K562 (cell line): ENCODE measurements at regions not wholly inside any gene's neighbourhood (a gene's known extent, or its start where the extent isn't known, plus 50 kb on each side); places are given as distances from the start of the nearest gene placed in this dataset.

Experiments
- ATAC-seq: fragments of 200-7000 bp; cut with Tn5 transposase; 3 replicates; pipeline ENCODE4 v1.9.1; 2020; ENCODE audit warnings: moderate library complexity
- BruUV-seq: library from RNA; stranded (reverse); fragments of 400-500 nt; replicated peaks from 2 replicates; lab custom pipeline; 2021; lab: Mats Ljungman, UMichigan
- CTCF ChIA-PET: fragments of 300-600 bp; formaldehyde crosslinking; extraction: SDS; loops from one replicate; lab custom pipeline; 2021; ENCODE audit warnings: low intra/inter-chr PET ratio; lab: Yijun Ruan, JAX
- POLR2A ChIA-PET: fragments of 300-600, 350-650 bp; sonication (Branson Sonifier 250); formaldehyde crosslinking; extraction: SDS; loops from one replicate; lab custom pipeline; 2021; ENCODE audit warnings: antibody characterized with exemption, inconsistent platforms; lab: Yijun Ruan, JAX
- DNase-seq, 4 experiments: peaks; one replicate each; pipeline versions ENCODE4 v3.0.0 to v3.0.0-alpha.2; 2011 to 2018; ENCODE audit warnings: low spot score in 3 of 4, mixed read lengths in 3 of 4; ENCODE audit errors: extremely low read depth in 1 of 4
- FAIRE-seq: peaks from 2 replicates; lab custom pipeline; 2011; peaks lifted over from hg19 to GRCh38; lab: Jason Lieb, UNC
- H2AFZ ChIP-seq: 2 replicates; pipeline ENCODE4 v1.6.0; 2011; ENCODE audit warnings: low read depth, low read length, control low read depth, inconsistent platforms
- H3K27ac ChIP-seq: fragments of 200-600 bp; 3 replicates; pipeline ENCODE4 v1.8.0; 2011; ENCODE audit warnings: low read depth, mild to moderate bottlenecking, control low read depth, inconsistent platforms, low read length, moderate library complexity, mixed read lengths; ENCODE audit errors: extremely low read depth
- H3K27me3 ChIP-seq, 2 experiments: fragments of 300-600 bp in 1 of 2; 2 replicates in 1 of 2; 3 replicates in 1 of 2; pipeline versions ENCODE4 v1.6.0 to v1.8.0; 2011; ENCODE audit warnings: inconsistent platforms in 2 of 2, low read length in 2 of 2, mild to moderate bottlenecking in 1 of 2, mixed read lengths in 1 of 2, moderate library complexity in 1 of 2; ENCODE audit not compliant: control insufficient read depth in 2 of 2, insufficient read depth in 2 of 2
- H3K36me3 ChIP-seq: fragments of 300-600 bp; 3 replicates; pipeline ENCODE4 v1.8.0; 2011; ENCODE audit warnings: mild to moderate bottlenecking, low read length, inconsistent platforms; ENCODE audit not compliant: control insufficient read depth, insufficient read depth
- H3K4me1 ChIP-seq, 2 experiments: fragments of 200-600 bp in 1 of 2; replicated peaks in 1 of 2; 2 replicates in 1 of 2; 3 replicates in 1 of 2; pipeline versions ENCODE4 v1.5.1 to v1.8.0; 2011; ENCODE audit warnings: inconsistent platforms in 2 of 2, low read length in 2 of 2, mild to moderate bottlenecking in 1 of 2, mixed read lengths in 1 of 2, moderate library complexity in 1 of 2; ENCODE audit not compliant: control insufficient read depth in 2 of 2, insufficient read depth in 2 of 2
- H3K4me2 ChIP-seq: 2 replicates; pipeline ENCODE4 v1.6.1; 2011; ENCODE audit warnings: low read length, control low read depth, inconsistent platforms, mixed read lengths; ENCODE audit not compliant: insufficient read depth
- H3K4me3 ChIP-seq: fragments of 200-600 bp; sonication (generic), shearing (Covaris generic); 2 replicates; pipeline ENCODE4 v1.5.1; 2016; ENCODE audit warnings: control low read depth, inconsistent platforms
- H3K79me2 ChIP-seq: fragments of 200-600 bp; 3 replicates; pipeline ENCODE4 v1.8.0; 2011; ENCODE audit warnings: low read length, inconsistent platforms; ENCODE audit not compliant: control insufficient read depth, insufficient read depth
- H3K9ac ChIP-seq, 2 experiments: 2 replicates each; pipeline versions ENCODE4 v1.6.0 to v1.6.1; 2011; ENCODE audit warnings: low read depth in 2 of 2, low read length in 2 of 2, control low read depth in 1 of 2, inconsistent platforms in 1 of 2, mild to moderate bottlenecking in 1 of 2, mixed read lengths in 1 of 2; ENCODE audit not compliant: insufficient read depth in 1 of 2
- H3K9me1 ChIP-seq: one replicate; pipeline ENCODE4 v1.6.0; 2011; ENCODE audit warnings: inconsistent platforms, mild to moderate bottlenecking, low read length, moderate library complexity; ENCODE audit not compliant: control insufficient read depth, insufficient read depth
- H3K9me3 ChIP-seq: replicated peaks from 2 replicates; pipeline ENCODE4 v1.5.1; 2011; ENCODE audit warnings: low read depth, low read length, inconsistent platforms; ENCODE audit not compliant: control insufficient read depth, insufficient read depth
- H4K20me1 ChIP-seq: replicated peaks from 2 replicates; pipeline ENCODE4 v1.6.1; 2011; ENCODE audit warnings: low read length, inconsistent platforms, mixed read lengths; ENCODE audit not compliant: control insufficient read depth, insufficient read depth
- KDM4B ChIP-seq, 2 experiments: fragments of 450-650 bp in 1 of 2; sonication (generic) in 1 of 2; IDR thresholded peaks; 2 replicates each; pipeline ENCODE4 v1.6.1; 2016 to 2017; ENCODE audit warnings: borderline replicate concordance in 2 of 2, antibody characterized with exemption in 1 of 2, low read depth in 1 of 2, mild to moderate bottlenecking in 1 of 2
- STAT6 ChIP-seq: sonication (generic); formaldehyde crosslinking; IDR thresholded peaks from 2 replicates; pipeline ENCODE4 v1.8.1; 2023; ENCODE audit warnings: mild to moderate bottlenecking, missing genetic modification reagents
- WGBS: fragments of 100-300 bp; shearing (Covaris generic); methylation state at CpG from one replicate; pipeline ENCODE4 v1.1.6; 2016; ENCODE audit warnings: low coverage, mixed read lengths; ENCODE audit not compliant: insufficient coverage; ENCODE audit errors: missing lambda C conversion rate; 5-methylcytosine and 5-hydroxymethylcytosine counted together
- in situ Hi-C: fragments of 300-500 bp; cut with MboI; formaldehyde crosslinking; loops from 4 replicates; pipeline ENCODE4 v1.15.0; 2018; ENCODE audit warnings: inconsistent platforms, mixed read lengths
- intact Hi-C: fragments of 100-400 bp; cut with micrococcal nuclease; formaldehyde crosslinking; loops from 2 replicates; pipeline ENCODE4 v1.14.2; 2022

DNA sequence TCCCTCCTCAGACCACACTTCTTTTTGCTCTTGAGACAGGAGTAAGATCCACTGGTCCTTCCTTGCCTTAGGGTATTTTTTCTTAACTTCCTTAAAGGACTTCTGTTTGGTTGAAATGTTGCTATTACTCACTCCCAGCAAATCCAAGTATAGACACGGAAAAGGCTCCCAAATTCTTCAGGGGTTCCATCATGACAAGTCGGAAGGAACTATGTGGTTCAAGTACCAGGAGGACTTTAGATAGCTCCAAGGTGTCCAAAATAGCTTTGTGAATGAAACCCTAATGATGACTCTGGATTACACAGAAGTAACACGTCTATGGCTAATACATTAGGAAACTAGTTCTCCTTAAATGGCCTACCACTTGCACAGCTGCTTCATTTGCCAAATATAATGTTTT lies 238.7 kb downstream of the KCTD12 start:
- no TSS peak for BruUV-seq

More for the DNA sequence above, 238.7 kb downstream of the KCTD12 start:
- FAIRE-seq (no peak), DNase-seq (no peak), ATAC-seq (no peak)
- TF ChIP-seq KDM4B (IDR thresholded peaks at IDR 0.05; ENCODE audit: borderline replicate concordance in 2 of 2, low read depth in 1 of 2) (no peak), STAT6 (CRISPR knock-in tag) (no peak)
- H3K36me3 ChIP-seq, result no peaks in the 10 kb centered on the region
- no peaks in the 10 kb centered on the region for H4K20me1 ChIP-seq
- ChIA-PET CTCF (no interaction called here), POLR2A (no interaction called here)
- H3K27ac ChIP-seq, result no peak overlapping the region
- intact Hi-C loops, result no loop called here
- no peak overlapping the region for H2AFZ ChIP-seq
- no peak overlapping the region for H3K9ac ChIP-seq
- H3K79me2 ChIP-seq, result no peaks in the 10 kb centered on the region
- no peaks in the 10 kb centered on the region for H3K27me3 ChIP-seq
- H3K9me1 ChIP-seq, result no peaks in the 10 kb centered on the region
- no peak overlapping the region for H3K4me2 ChIP-seq
- H3K9me3 ChIP-seq, result no peaks in the 10 kb centered on the region
- no peak overlapping the region for H3K4me3 ChIP-seq
- WGBS, result 0% methylated on average over 3 of the region's 3 CpGs
- in situ Hi-C loops, result no loop called here
- no peaks in the 10 kb centered on the region for H3K4me1 ChIP-seq
